Colonic mucosa (tissue), 4 donors: ENCODE measurements at regions not wholly inside any gene's neighbourhood (a gene's known extent, or its start where the extent isn't known, plus 50 kb on each side); places are given as distances from the start of the nearest gene placed in this dataset.

ENCODE experiments used
- DNase-seq: peaks from one replicate; pipeline ENCODE4 v3.0.0-alpha.2; 2020
- H3K27ac ChIP-seq: fragments of 200-600 bp; one replicate; pipeline ENCODE4 v1.8.0; 2021
- H3K27me3 ChIP-seq: fragments of 200-600 bp; one replicate; pipeline ENCODE4 v1.8.0; 2021
- H3K36me3 ChIP-seq: fragments of 200-600 bp; one replicate; pipeline ENCODE4 v1.8.0; 2021
- H3K4me1 ChIP-seq: fragments of 200-600 bp; one replicate; pipeline ENCODE4 v1.8.0; 2021; ENCODE audit warnings: mild to moderate bottlenecking
- H3K4me3 ChIP-seq: fragments of 200-600 bp; one replicate; pipeline ENCODE4 v1.8.0; 2021
- H3K9ac ChIP-seq, 2 donors: one replicate each; pipeline ENCODE4 v1.7.0; 2013; ENCODE audit warnings: control low read depth in 2 of 2, low read depth in 2 of 2, low read length in 2 of 2
- H3K9me3 ChIP-seq: fragments of 200-600 bp; one replicate; pipeline ENCODE4 v1.8.0; 2021
- intact Hi-C: fragments of 100-400 bp; cut with DNase I; formaldehyde crosslinking; loops from one replicate; pipeline ENCODE4 v1.14.1; 2022
- TF ChIP-seq, protein P1 (sequence below): fragments of 200-600 bp; IDR thresholded peaks from one replicate; pipeline ENCODE4 v1.8.0; 2022; ENCODE audit warnings: antibody characterized with exemption, mild to moderate bottlenecking
- donor health status: healthy.
- donor health status: DM: no; HTN: no; CAD: no.
- donor health status: DM: no; HTN: no; CAD: no.

GRCh38 chr13:111409413-111409812 is 89.0 kb downstream of the TEX29 start:
- H3K9ac ChIP-seq, result no peak overlapping the region
- no peak overlapping the region for H3K27ac ChIP-seq
- H3K4me3 ChIP-seq, result no peak overlapping the region
- H3K36me3 ChIP-seq, result no peaks in the 10 kb centered on the region
- no peaks in the 10 kb centered on the region for H3K4me1 ChIP-seq
- H3K27me3 ChIP-seq, result peaks cover 6% of the 10 kb centered on the region
- no peak for DNase-seq
- no peaks in the 10 kb centered on the region for H3K9me3 ChIP-seq
- TF ChIP-seq, protein P1, sequence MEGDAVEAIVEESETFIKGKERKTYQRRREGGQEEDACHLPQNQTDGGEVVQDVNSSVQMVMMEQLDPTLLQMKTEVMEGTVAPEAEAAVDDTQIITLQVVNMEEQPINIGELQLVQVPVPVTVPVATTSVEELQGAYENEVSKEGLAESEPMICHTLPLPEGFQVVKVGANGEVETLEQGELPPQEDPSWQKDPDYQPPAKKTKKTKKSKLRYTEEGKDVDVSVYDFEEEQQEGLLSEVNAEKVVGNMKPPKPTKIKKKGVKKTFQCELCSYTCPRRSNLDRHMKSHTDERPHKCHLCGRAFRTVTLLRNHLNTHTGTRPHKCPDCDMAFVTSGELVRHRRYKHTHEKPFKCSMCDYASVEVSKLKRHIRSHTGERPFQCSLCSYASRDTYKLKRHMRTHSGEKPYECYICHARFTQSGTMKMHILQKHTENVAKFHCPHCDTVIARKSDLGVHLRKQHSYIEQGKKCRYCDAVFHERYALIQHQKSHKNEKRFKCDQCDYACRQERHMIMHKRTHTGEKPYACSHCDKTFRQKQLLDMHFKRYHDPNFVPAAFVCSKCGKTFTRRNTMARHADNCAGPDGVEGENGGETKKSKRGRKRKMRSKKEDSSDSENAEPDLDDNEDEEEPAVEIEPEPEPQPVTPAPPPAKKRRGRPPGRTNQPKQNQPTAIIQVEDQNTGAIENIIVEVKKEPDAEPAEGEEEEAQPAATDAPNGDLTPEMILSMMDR, result no peak
- intact Hi-C loops, result no loop called here

DNA sequence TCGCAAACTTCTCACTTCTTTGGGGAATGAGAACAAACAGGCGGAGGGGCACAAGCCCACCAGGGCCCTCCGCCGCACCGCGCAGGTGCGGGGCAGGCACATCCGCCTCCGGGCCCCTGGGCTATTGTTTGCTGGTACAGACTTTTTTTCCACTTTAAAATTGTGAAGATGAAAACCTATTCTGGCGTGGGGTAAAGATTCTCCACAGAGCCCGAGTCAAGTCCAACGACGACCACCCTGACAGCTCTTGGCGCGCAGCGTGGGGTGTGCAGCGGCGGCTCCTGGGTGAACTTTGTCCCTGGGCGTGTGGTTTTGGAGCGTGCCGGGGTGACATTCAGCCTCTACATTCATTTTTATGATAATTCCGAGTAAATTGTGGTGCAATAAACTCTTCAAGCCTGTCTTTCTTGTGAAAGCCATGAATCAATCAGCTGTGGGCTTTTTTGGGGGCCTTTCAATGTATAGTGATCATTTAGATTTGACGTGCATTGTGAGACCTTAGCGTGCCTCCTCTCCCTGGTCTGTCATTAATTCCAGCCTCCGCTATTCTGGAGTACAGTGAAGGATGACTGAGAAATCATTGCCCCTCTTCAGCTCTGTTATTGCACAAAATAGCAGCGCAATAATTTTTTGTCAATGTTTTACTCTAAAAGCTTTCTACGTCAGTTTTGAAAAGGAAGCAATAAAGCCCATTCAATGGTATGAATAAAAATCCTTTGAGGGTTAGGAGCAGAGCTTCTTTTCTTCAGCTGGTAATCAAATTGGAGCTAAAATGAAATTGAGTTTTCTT is 90.0 kb downstream of the TEX29 start:
- peaks cover 6% of the 10 kb centered on the region for H3K27me3 ChIP-seq
- no peaks in the 10 kb centered on the region for H3K36me3 ChIP-seq
- H3K9me3 ChIP-seq, result no peaks in the 10 kb centered on the region
- DNase-seq, result peak; percentile 20
- H3K4me3 ChIP-seq, result no peak overlapping the region
- TF ChIP-seq, protein P1, result no peak
- intact Hi-C loops, result no loop called here
- H3K9ac ChIP-seq, result no peak overlapping the region
- H3K4me1 ChIP-seq, result no peaks in the 10 kb centered on the region
- H3K27ac ChIP-seq, result no peak overlapping the region

DNA sequence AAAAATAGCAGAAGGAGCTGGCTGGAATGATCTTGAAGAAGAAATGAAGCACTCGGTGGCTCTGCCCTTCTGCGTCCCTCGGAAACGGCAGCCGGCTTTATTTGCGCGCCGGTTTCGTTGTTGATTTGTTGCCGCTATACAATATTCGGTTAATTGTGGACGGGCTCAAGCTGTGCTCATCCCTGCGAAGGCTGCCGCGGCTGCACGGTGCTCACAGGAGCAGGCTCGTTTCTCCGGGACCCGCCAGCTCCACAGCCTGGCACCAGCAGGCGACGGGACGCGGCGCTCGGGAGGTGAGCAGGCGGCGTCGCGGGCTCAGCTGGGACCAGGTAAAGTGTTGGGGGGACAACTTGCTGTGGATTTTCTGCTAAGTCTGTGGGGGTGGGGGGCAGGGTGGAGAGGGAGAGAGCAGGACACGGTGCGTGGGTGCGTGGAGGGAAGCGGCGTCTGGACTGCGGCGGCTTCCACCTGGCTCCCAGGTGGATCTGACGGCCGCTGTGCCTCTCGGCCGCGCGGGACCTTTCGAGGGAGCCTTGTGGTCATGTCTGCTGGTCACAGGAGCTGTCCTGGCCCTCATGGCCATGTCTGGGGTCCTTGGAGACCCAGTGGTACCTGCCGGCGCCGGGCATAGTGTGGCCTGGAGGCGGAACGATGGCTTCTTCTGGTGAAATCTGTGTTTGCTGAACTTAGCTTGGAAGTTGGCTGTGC is 90.9 kb downstream of the TEX29 start:
- intact Hi-C loops, result no loop called here
- TF ChIP-seq, protein P1, result no peak
- Histone ChIP-seq H3K36me3 (no peaks in the 10 kb centered on the region), H3K4me1 (no peaks in the 10 kb centered on the region), H3K27me3 (peaks cover 6% of the 10 kb centered on the region), H3K27ac (no peak overlapping the region), H3K4me3 (no peak overlapping the region), H3K9me3 (no peaks in the 10 kb centered on the region), H3K9ac (no peak overlapping the region)
- no peak for DNase-seq

- TF ChIP-seq, protein P1, result no peak
- H3K4me1 ChIP-seq, result no peaks in the 10 kb centered on the region
- intact Hi-C loops, result no loop called here
- H3K36me3 ChIP-seq, result no peaks in the 10 kb centered on the region
- DNase-seq, result no peak
- H3K9me3 ChIP-seq, result no peaks in the 10 kb centered on the region
- H3K4me3 ChIP-seq, result no peak overlapping the region
- H3K27ac ChIP-seq, result no peak overlapping the region
- peaks cover 6% of the 10 kb centered on the region for H3K27me3 ChIP-seq
- no peak overlapping the region for H3K9ac ChIP-seq
Measured at GRCh38 chr13:111411919-111412650, 91.6 kb downstream of the TEX29 start.

DNA sequence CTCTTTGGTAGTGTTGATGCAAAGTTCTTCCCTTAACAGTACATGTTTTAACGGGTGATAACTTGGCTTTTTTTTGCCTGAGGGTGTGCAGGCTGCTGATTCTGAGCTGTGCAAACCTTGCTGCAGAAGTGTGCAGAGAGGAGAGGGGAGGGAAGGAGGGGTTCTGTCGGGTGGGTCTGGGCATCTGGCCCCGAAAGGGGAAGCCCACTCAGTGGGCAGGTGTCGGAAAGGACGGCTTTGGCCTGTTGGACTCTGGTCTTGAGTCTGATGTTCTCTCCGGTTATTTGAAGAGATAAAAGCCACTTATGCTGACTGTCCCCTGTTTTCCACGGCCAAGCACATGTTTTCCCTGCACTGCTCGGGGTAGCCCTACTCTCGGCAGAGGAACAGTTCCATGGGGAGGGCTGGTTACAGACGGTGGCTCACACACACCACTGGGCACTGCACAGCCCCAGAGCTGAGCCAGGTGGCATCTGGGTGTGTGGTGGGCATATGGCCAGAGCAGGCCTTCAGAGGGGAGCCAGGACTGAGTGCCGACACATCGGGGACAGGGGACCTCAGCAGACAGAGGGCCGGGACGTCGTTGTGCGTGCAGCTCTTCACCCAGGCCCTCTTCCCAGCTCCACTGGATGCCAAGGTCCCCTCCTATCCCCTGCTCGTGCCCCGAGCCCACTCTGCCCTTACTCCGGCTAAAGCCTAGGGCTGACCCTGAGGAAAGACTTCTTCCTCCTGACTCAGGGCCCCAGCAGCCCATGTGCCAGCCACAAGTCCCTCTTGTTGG is 93.2 kb downstream of the TEX29 start:
- intact Hi-C loops, result no loop called here
- Histone ChIP-seq H3K9me3 (no peaks in the 10 kb centered on the region), H3K27me3 (peaks cover 6% of the 10 kb centered on the region), H3K27ac (no peak overlapping the region), H3K4me3 (no peak overlapping the region), H3K4me1 (no peaks in the 10 kb centered on the region), H3K36me3 (no peaks in the 10 kb centered on the region), H3K9ac (no peak overlapping the region)
- TF ChIP-seq, protein P1, result no peak
- no peak for DNase-seq
